Dermis blood vessel endothelial cell (primary cell): ENCODE measurements at regions not wholly inside any gene's neighbourhood (a gene's known extent, or its start where the extent isn't known, plus 50 kb on each side); places are given as distances from the start of the nearest gene placed in this dataset.

Source experiments
- DNase-seq: peaks from one replicate; pipeline ENCODE4 v3.0.0; 2010

DNA sequence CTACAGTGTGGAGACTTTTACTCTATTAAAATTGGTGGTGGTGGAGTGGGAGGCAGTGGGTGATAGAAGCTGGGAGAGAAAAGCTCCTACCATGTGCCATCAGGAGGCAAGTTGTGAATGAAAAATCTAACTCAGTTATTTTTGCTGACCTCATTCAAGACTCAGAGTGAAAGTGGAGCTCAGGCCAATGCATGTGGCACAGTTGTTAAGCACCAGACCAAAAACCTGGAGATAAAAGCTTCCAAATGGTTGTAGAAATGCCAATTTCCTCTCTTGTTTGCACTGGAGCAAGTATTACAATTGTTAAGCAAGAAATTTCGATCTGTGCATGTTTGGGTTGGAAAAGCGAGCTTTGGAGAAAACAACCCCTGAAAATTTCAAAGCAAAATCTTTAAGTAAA, 81.5 kb upstream of the PRICKLE2 start:
- no peak for DNase-seq

- DNase-seq: no peak
These were observed 80.5 kb upstream of the PRICKLE2 start for GRCh38 chr3:64305731-64306130.

- no peak for DNase-seq
These were observed 79.7 kb upstream of the PRICKLE2 start for GRCh38 chr3:64304828-64305410.

- no peak for DNase-seq
These were observed 78.6 kb upstream of the PRICKLE2 start for GRCh38 chr3:64303881-64304280.

- DNase-seq: no peak
These were observed 78.1 kb upstream of the PRICKLE2 start for GRCh38 chr3:64303401-64303800.

GRCh38 chr3:64301476-64301875, 76.2 kb upstream of the PRICKLE2 start:
- no peak for DNase-seq

DNA sequence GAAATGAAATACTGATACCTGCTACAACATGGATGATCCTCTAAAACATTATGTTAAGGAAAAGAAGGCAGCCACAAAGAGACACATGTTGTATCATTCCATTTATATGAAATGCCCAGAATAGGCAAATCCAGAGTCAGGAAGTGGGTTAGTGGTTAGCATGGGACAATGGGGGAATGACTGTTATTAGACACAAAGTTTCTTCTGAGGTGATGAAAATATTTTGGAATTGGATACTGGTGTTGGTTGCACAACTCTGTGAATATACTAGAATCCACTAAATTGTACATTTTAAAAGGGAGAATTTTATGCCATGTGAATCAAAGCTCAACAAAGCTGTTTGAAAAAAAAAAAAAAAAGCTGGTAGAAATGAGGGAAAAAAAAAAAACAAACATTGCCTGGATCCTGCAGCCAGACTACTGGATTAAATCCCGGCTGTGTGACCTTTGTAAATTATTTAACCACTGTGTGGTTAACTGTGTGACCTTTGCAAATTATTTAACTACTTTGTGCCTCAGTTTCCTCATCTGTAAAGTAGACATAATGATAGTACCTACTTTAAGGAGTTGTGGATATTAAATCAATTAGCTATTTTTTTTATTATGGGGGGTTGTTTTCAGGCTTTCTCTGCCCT, 75.6 kb upstream of the PRICKLE2 start:
- no peak for DNase-seq

- DNase-seq: no peak
These were observed 73.9 kb upstream of the PRICKLE2 start for GRCh38 chr3:64299206-64299605.

DNA sequence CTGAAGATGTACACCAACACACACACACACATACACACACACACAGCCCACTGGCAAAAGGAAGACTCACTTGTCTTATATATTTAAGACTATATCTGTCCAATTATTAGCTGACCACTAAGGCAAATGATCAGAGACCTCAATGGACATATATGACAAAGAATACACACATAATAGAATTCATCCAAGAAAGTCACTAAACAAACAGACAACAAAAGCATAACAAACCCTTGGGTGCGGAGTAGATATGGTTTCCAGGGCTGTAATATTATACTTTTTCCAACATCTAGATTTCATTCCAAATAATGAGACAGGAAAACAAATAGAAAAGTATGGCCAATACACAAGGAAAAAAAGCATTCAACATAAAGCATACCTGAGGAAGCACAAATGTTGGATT, 72.3 kb upstream of the PRICKLE2 start:
- no peak for DNase-seq

DNA sequence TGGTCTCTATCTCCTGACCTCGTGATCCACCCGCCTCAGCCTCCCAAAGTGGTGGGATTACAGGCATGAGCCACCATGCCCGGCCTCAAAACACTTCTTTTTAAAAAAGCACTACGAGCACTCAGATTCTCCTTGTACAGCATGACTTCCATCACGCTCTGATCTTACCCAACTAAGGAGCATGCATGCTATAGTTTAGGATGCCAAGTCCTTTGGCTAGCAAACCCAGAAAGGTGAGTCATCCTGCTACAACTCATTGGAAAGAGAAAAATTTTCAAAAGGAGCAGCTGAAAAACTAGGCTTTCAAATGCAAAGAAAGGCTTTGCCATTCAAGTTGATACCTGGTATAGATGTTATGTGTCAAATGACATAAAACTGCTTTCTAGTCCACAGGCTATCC, 70.3 kb upstream of the PRICKLE2 start:
- DNase-seq: no peak

DNA sequence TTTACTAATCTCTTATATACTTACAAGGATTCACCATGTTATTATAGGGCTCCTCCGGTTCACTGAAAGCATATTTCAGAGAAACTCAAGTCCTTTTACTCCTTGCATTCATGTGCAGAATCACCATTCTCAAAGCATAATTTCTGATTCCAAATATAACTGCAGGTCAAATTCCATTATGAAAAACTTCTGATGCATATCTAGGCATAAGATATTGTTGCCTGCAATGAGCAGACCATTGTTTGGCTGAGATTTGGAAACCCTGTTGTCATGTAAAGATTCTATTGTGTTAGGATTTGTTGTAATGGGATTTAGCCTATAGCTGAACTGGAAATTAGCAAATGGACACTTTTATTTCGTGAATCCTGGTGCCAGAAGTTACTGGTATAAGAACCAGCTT, 69.5 kb upstream of the PRICKLE2 start:
- no peak for DNase-seq

- no peak for DNase-seq
These were observed 67.9 kb upstream of the PRICKLE2 start for GRCh38 chr3:64293121-64293520.

GRCh38 chr3:64291956-64292355, 66.7 kb upstream of the PRICKLE2 start:
- DNase-seq: no peak

GRCh38 chr3:64291345-64291744, 66.1 kb upstream of the PRICKLE2 start:
- peak; percentile 17 for DNase-seq

DNA sequence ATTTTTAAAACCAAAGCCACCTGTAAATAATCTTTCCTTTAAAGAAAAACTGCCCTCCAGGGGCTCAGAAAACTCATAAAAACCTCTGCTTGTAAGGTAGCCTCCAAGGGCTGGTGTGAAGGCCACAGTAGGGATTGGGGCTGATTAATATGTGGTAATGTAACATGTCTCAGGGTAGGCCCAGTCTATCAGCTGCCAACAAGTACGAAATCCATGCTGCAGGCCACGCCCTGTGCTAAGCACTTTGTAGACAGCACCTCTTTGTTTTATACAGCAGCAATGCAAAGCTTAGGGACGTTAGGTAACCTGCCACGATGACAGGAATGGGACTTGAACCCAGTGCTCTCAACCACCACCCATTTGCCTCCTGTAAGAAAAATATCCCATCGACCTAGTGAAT, 65.6 kb upstream of the PRICKLE2 start:
- DNase-seq: no peak

DNA sequence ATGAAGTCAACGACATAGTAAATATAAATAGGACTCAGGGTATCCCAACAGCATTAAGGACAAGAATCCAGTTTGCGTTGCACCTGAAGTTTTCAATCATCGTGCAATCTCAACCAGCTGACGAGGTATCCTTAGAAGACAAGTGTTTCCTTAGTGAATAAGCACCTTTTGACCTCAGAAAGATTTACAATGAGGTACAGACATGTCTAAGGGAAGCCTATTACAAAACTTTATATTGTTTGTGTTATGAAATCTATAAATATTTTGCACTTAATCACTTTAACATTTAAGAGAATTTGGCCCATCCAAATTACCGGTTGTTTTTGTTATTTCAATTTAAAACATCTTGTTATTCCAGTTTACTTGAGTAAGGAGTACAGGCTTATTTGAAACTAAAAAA, 64.9 kb upstream of the PRICKLE2 start:
- no peak for DNase-seq

DNA sequence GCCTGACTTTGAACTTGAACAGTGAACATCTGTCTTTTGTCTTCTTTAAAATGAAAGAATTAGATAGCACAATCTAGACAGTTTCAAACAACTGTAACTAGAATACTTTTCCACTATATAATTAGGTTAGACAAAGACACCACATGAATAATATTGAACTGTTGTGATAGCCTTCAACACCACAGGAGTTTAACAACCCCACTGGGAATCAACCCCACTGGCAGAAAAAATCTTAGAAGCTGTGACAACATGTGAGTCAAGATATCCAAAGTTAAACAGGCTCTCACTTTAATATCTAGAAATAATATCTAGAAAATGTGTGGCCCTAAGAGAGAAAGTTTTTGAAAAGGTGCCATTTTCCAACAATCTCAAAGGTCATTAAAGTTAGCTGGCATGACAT, 64.4 kb upstream of the PRICKLE2 start:
- DNase-seq: no peak

DNA sequence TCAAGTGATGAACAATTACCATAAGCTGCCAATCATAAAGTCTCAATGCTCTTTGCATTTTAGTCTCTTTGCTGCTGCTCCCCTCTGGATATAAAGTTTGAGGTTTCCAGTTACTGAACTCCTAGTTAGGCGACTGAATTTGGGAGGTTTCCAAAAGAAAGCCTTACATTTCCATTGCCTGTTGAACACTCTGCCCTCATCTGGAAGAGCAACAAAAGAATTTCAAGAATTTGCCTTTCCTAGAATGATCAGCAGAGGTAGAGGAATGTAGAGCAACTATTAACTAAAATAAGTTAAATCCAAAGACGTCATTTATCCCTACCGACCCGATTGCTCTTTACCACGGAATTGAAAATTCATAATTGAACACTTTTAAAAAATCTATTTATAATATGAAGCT, 53.4 kb upstream of the PRICKLE2 start:
- DNase-seq: no peak

GRCh38 chr3:64276131-64276530, 50.9 kb upstream of the PRICKLE2 start:
- DNase-seq: no peak
